GM19452 (cell line): ENCODE measurements at regions not wholly inside any gene's neighbourhood (a gene's known extent, or its start where the extent isn't known, plus 50 kb on each side); places are given as distances from the start of the nearest gene placed in this dataset.
A peak's percentile ranks its signal among the peaks of the same experiment; 100 is the strongest.
"Not testable (repeated sequence)": the region's sequence is repeated elsewhere in the genome, so short reads cannot be mapped to it uniquely, and the experiment has no call there.

Experiments used
- ATAC-seq: cut with Tn5 transposase; IDR thresholded peaks from one replicate; pipeline ENCODE4 v1.9.1; 2021; ENCODE audit not compliant: unreplicated experiment

GRCh38 chrY:12212394-12212793, 488.6 kb upstream of the USP9Y start:
- ATAC-seq: no peak

- ATAC-seq: no peak
Measured at GRCh38 chrY:12215564-12216022, 485.4 kb upstream of the USP9Y start.

GRCh38 chrY:12230921-12231320, 470.1 kb upstream of the USP9Y start:
- no peak for ATAC-seq

- ATAC-seq: no peak
Measured at GRCh38 chrY:12236399-12236798, 464.6 kb upstream of the USP9Y start.

DNA sequence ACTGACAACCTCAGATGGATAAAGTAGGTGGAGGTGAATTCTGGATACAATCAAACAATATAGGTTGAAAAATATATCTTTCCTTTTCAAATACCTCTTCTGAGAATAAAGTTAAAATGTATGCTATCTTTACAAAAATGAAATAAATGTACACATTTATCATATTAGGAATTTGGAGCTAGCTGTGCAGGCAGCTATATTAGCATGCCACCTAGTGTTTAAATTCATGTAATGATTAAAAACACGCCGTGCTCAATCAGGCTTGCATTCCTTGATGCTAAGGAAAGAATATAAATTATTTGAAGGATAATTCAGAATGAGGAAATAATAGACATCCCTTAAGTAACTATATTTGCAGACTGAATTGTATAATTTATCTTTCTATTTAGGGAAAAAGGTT, 460.7 kb upstream of the USP9Y start:
- ATAC-seq: not testable (repeated sequence)

DNA sequence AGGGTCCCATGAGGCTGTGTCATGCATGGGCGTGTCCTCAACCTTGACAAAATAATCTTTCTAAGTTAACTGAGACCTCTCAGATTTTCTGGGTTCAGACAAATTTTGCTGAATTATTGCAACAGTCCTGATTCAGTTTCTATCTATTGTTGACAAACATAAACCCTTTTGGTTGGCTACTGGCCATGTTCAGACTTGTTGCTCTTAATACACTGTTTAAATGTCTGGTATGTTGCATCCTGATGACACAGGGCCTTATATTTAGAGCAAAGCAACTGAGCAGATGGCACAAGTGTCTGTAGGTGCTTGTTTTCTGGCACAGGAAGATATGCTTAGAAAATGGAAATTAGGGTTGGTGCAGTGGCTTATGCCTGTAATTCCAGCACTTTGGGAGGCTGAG, 456.9 kb upstream of the USP9Y start:
- ATAC-seq: no peak

DNA sequence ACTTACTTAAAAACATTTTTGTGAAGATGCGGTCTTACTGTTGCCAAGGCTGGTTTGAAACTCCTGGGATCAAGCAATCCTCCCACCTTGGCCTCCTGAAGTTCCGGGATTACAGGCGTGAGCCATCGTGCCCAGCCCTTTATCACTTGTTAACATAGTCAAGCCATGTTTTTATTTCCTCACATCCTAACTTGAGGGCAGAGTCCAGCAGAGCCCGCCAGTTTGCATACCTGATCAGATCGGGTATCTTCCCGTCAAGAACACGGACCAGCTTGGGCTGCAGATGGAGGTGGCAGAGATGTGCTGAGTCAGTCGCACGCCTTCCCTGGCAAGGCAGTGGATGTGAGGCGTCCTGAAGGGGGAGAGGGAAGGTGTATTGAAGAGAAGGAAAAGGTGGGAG, 447.3 kb upstream of the USP9Y start:
- ATAC-seq: no peak

GRCh38 chrY:12271162-12271561, 429.9 kb upstream of the USP9Y start:
- ATAC-seq: no peak

- no peak for ATAC-seq
Measured at GRCh38 chrY:12285608-12286007, 415.4 kb upstream of the USP9Y start.

- ATAC-seq: no peak
Measured at GRCh38 chrY:12288919-12289318, 412.1 kb upstream of the USP9Y start.

DNA sequence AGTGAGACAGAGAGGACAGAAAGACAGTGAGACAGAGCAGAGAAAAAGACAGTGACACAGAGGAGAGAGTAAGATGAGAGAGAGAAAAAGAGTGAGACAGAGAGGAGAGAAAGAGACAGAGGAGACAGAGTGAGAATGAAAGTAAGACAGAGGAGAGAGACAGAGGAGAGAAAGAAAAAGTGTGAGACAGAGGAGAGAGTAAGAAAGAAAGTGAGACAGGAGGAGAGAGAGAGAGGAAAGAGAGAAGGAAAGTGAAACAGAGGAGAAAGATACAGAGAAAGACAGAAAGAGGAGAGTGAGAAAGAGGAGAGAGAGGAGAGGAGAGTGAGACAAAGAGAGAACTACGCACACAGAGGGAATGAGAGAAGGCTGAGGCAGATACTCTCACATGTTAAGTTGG, 411.6 kb upstream of the USP9Y start:
- ATAC-seq: no peak

- ATAC-seq: no peak
Measured at GRCh38 chrY:12292542-12292941, 408.5 kb upstream of the USP9Y start.

GRCh38 chrY:12296460-12296859, 404.6 kb upstream of the USP9Y start:
- no peak for ATAC-seq

DNA sequence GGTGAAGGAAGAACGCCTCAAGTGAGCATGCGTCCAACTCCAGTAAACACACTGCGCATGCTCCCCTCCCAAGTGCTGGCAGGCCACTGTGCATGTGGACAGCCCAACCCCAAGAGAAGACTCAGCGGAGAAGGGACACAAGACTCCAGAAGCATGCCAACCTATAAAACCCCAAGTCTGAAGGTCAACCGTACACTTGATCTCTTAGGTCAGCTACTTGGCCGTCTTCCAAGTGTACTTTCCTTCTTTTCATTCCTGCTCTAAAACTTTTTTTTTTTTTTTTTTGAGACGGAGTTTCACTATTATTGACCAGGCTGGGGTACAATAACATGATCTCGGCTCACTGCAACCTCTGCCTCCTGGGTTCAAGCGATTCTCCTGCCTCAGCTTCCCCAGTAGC, 401.2 kb upstream of the USP9Y start:
- not testable (repeated sequence) for ATAC-seq

DNA sequence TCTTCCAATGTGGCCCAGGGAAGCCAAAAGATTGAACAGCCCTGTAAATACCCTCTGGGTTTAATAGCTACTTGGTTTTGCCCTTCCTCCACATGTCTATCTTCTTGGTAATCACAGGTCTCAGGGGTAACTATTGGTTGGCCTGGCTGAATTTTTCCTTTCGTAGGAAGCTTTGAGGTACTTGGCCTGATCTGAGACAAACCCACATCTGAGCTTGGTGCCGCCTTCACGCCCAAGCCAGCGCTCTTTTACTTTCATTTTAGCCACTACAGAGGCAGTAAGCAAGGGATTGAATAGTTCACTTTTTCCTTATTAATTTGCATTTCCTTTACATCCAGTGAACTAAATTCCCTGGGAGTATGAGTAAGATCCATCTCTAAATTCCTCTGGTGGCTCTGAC, 397.6 kb upstream of the USP9Y start:
- peak; percentile 58 for ATAC-seq

DNA sequence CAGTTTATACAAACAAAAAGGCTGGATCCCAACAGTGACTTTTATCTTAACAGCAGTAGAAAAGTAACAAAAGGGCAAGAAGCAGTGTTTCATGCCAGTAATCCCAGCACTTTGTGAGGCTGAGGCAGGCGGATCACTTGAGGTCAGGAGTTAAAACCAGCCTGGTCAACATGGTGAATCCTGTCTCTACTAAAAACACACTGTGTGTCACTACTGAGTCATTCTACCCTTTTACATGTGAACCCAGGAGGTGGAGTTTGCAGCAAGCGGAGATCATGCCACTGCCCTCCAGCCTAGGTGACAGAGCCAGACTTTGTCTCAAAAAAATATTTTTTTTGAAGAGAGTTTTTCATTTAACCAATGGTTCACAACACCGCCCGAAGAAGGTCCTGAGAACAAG, 395.6 kb upstream of the USP9Y start:
- ATAC-seq: no peak

GRCh38 chrY:12309212-12309611, 391.8 kb upstream of the USP9Y start:
- no peak for ATAC-seq

- ATAC-seq: no peak
Measured at GRCh38 chrY:12310832-12311231, 390.2 kb upstream of the USP9Y start.

GRCh38 chrY:12327751-12328150, 373.3 kb upstream of the USP9Y start:
- no peak for ATAC-seq

- ATAC-seq: not testable (repeated sequence)
Measured at GRCh38 chrY:12331917-12332316, 369.1 kb upstream of the USP9Y start.

DNA sequence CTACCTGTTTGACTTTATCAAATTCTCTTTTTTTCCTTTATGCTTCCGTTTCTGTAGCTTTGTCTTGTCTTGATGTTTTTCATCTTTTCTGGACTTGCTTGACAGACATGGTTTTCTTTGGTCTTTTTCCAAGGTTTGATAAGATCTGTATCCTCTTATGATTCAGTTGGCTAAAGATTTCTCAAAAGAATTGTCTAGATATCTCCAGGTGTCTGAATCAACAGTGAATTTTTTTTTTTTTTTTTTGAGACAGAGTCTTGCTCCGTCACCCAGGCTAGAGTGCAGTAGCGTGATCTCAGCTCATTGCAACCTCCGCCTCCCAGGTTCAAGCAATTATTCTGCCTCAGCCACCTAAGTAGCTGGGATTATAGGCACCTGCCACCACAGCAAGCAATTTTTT, 357.8 kb upstream of the USP9Y start:
- no peak for ATAC-seq

- no peak for ATAC-seq
Measured at GRCh38 chrY:12348181-12348580, 352.9 kb upstream of the USP9Y start.

GRCh38 chrY:12357204-12357603, 343.8 kb upstream of the USP9Y start:
- ATAC-seq: no peak

GRCh38 chrY:12357655-12358054, 343.4 kb upstream of the USP9Y start:
- no peak for ATAC-seq
